Smooth muscle cell (in vitro differentiated cells): ENCODE measurements at regions not wholly inside any gene's neighbourhood (a gene's known extent, or its start where the extent isn't known, plus 50 kb on each side); places are given as distances from the start of the nearest gene placed in this dataset.
A peak's percentile ranks its signal among the peaks of the same experiment; 100 is the strongest.

Experiments
- DNase-seq: peaks from one replicate; lab custom pipeline; 2025; ENCODE audit not compliant: unreplicated experiment; lab: John Stamatoyannopoulos, UW
- H2AFZ ChIP-seq: fragments of 200-600 bp; sonication (generic); 2 replicates; pipeline ENCODE4 v1.6.0; 2016; ENCODE audit warnings: antibody characterized with exemption, low read depth, mild to moderate bottlenecking
- H3F3A ChIP-seq: fragments of 200-600 bp; sonication (generic); 2 replicates; pipeline ENCODE4 v1.6.0; 2017; ENCODE audit warnings: antibody characterized with exemption, low read depth
- H3K27ac ChIP-seq: fragments of 200-600 bp; sonication (generic); 2 replicates; pipeline ENCODE4 v1.5.1; 2016; ENCODE audit warnings: low read depth, mild to moderate bottlenecking
- H3K27me3 ChIP-seq: fragments of 200-600 bp; sonication (generic); 2 replicates; pipeline ENCODE4 v1.6.1; 2016; ENCODE audit warnings: low read depth, mild to moderate bottlenecking
- H3K36me3 ChIP-seq: fragments of 200-600 bp; sonication (generic); 2 replicates; pipeline ENCODE4 v1.5.1; 2016; ENCODE audit warnings: low read depth
- H3K4me1 ChIP-seq: fragments of 200-600 bp; sonication (generic); 2 replicates; pipeline ENCODE4 v1.5.1; 2016; ENCODE audit warnings: low read depth
- H3K4me2 ChIP-seq: fragments of 200-600 bp; sonication (generic); 2 replicates; pipeline ENCODE4 v1.6.0; 2016; ENCODE audit warnings: mild to moderate bottlenecking
- H3K4me3 ChIP-seq: fragments of 200-600 bp; sonication (generic); 2 replicates; pipeline ENCODE4 v1.5.1; 2016; ENCODE audit warnings: mild to moderate bottlenecking
- H3K79me2 ChIP-seq: fragments of 200-600 bp; sonication (generic); 2 replicates; pipeline ENCODE4 v1.6.0; 2016; ENCODE audit warnings: low read depth, mild to moderate bottlenecking
- H3K9ac ChIP-seq: fragments of 200-600 bp; sonication (generic); 2 replicates; pipeline ENCODE4 v1.6.0; 2016; ENCODE audit warnings: low read depth
- H3K9me3 ChIP-seq: fragments of 200-600 bp; sonication (generic); replicated peaks from 2 replicates; pipeline ENCODE4 v1.5.1; 2016; ENCODE audit warnings: low read depth
- H4K20me1 ChIP-seq: fragments of 200-600 bp; sonication (generic); 2 replicates; pipeline ENCODE4 v1.6.0; 2016; ENCODE audit warnings: low read depth
- CTCF ChIP-seq: fragments of 200-600 bp; sonication (generic); IDR thresholded peaks from 2 replicates; pipeline ENCODE4 v1.5.1; 2017; ENCODE audit warnings: borderline replicate concordance, mild to moderate bottlenecking, antibody characterized with exemption; ENCODE audit not compliant: insufficient read depth, poor library complexity, severe bottlenecking
- WGBS: methylation state at CpG from one replicate; pipeline ENCODE4 v1.1.7; 2016; ENCODE audit warnings: low lambda C conversion rate; 5-methylcytosine and 5-hydroxymethylcytosine counted together

DNA sequence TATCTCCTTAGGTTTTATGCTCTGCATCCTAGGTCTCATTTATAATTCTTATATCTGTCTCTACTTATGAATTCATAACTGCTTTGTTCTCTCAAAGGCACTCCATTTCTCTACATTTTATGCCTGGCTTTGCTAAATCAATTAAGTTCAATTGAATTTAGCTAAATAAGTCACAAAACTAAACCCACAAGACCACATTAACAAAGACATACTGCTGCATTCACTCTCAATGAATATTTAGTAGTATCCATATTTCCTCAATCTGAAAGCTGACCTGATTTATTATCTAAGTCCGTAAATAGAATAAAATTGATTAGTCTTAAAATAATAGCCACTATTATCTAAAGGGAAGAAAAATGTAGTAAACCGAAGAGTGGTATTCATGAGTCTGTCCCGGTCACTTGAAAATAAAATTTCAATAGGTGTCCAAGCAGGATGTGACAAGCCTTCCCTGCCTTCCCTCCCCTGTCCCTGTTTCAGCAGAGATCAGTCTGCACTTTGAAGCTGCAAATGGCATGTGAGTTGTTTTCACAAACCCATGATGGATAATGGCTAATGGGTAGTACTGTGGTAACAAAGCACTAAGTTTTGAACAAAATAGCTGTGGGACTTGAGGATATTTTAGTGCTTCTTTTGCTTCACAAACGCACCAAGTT is 295.0 kb upstream of the NCAM2 start:
- Histone ChIP-seq H2AFZ (no peak overlapping the region), H4K20me1 (no peaks in the 10 kb centered on the region), H3F3A (no peaks in the 10 kb centered on the region), H3K4me1 (no peaks in the 10 kb centered on the region), H3K9me3 (no peaks in the 10 kb centered on the region), H3K27ac (no peak overlapping the region), H3K4me3 (no peak overlapping the region), H3K27me3 (no peaks in the 10 kb centered on the region), H3K36me3 (no peaks in the 10 kb centered on the region), H3K79me2 (no peaks in the 10 kb centered on the region), H3K9ac (no peak overlapping the region), H3K4me2 (no peak overlapping the region)
- 84% methylated on average over 4 of the region's 4 CpGs for WGBS
- DNase-seq: no peak
- no peak for TF ChIP-seq CTCF

DNA sequence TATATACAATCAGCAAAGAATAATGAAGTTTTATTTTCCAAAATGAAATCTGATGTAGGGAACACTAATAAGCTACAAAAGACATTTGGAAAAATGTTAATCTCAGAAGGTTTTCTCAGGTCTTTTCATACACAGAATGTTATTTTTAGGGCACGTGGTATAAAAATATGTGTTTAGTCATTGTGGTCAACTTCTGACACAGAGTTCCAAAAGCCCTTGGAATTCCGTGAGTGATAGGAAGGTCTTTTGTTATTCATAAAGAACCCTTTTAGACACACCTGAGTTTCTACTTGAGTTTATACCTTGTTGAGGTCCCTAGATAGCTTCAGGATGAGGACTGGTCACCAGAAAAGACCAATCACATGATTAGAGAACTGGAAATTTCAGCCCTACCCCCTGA is 277.6 kb upstream of the NCAM2 start:
- H2AFZ ChIP-seq: no peak overlapping the region
- H3F3A ChIP-seq: no peaks in the 10 kb centered on the region
- H3K79me2 ChIP-seq: no peaks in the 10 kb centered on the region
- peaks cover 3% of the 10 kb centered on the region for H3K4me1 ChIP-seq
- H3K9ac ChIP-seq: peak overlapping the region; percentile 64
- peak overlapping the region; percentile 56 for H3K4me2 ChIP-seq
- H4K20me1 ChIP-seq: no peaks in the 10 kb centered on the region
- no peak for TF ChIP-seq CTCF
- no peaks in the 10 kb centered on the region for H3K27me3 ChIP-seq
- no peak for DNase-seq
- WGBS: 47% methylated on average over 2 of the region's 2 CpGs
- no peak overlapping the region for H3K4me3 ChIP-seq
- H3K9me3 ChIP-seq: no peaks in the 10 kb centered on the region
- no peaks in the 10 kb centered on the region for H3K36me3 ChIP-seq
- peak overlapping the region; percentile 89 for H3K27ac ChIP-seq

- no peak for TF ChIP-seq CTCF
- H3F3A ChIP-seq: no peaks in the 10 kb centered on the region
- no peak for DNase-seq
- H2AFZ ChIP-seq: no peak overlapping the region
- H4K20me1 ChIP-seq: no peaks in the 10 kb centered on the region
- 83% methylated on average over 6 of the region's 6 CpGs for WGBS
- H3K27me3 ChIP-seq: no peaks in the 10 kb centered on the region
- H3K9me3 ChIP-seq: no peaks in the 10 kb centered on the region
- no peaks in the 10 kb centered on the region for H3K79me2 ChIP-seq
- H3K4me3 ChIP-seq: no peak overlapping the region
- H3K9ac ChIP-seq: peak overlapping the region; percentile 64
- H3K4me2 ChIP-seq: peak overlapping the region; percentile 56
- H3K36me3 ChIP-seq: no peaks in the 10 kb centered on the region
- H3K27ac ChIP-seq: peak overlapping the region; percentile 89
- H3K4me1 ChIP-seq: peaks cover 3% of the 10 kb centered on the region
Observed at GRCh38 chr21:20721151-20721550, 277.1 kb upstream of the NCAM2 start.

DNA sequence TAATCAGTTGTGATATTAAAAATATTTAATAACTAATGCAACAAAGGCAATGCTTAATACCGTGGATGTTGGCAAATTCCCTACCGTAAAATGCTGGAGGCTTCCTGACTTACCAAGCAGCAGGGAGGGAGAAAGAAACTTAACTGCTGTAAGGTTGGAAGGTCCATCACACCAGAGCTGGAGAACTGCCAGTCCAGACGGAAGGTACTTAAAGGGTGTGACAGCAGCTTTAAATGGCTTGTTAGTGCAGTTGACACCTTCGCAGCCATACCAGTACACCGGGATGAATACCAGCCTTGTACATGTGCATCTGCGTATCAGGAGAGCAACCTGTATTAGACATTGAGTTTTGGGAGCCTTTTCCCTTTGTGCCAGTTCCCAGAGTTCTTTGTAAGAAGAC is 269.5 kb upstream of the NCAM2 start:
- Histone ChIP-seq H3K27ac (no peak overlapping the region), H3K27me3 (no peaks in the 10 kb centered on the region), H3K79me2 (no peaks in the 10 kb centered on the region), H3K36me3 (no peaks in the 10 kb centered on the region), H3K9ac (no peak overlapping the region), H3K4me2 (no peak overlapping the region), H3F3A (no peaks in the 10 kb centered on the region), H3K9me3 (no peaks in the 10 kb centered on the region), H3K4me3 (no peak overlapping the region), H4K20me1 (no peaks in the 10 kb centered on the region), H3K4me1 (no peaks in the 10 kb centered on the region), H2AFZ (no peak overlapping the region)
- DNase-seq: no peak
- 93% methylated on average over 6 of the region's 6 CpGs for WGBS
- TF ChIP-seq CTCF: no peak
